ENCODE measurements at regions not wholly inside any gene's neighbourhood (a gene's known extent, or its start where the extent isn't known, plus 50 kb on each side); places are given as distances from the start of the nearest gene placed in this dataset.
"Not testable (repeated sequence)": the region's sequence is repeated elsewhere in the genome, so short reads cannot be mapped to it uniquely, and the experiment has no call there.

DNA sequence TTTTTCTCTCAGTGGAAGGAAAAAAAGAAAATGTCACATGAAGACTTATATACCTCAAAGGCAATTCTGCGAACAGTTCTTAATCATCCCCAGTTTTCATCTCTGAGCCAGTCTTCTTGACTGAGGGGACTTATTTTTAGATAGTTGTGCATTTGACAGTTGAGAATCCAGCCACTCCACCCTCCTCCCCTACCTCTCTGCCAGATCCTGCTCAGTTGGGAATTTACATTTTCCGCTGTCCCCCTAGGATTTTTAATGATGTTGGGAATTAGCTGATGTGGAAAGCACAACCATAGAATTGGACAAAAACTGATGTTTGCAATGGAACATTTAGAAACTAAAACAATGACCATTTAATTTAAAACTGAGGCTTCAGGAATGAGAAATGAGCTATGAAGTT, 194.3 kb upstream of the PIK3R1 start:
- DNase-seq: no peak

GRCh38 chr5:68020461-68020969, 195.0 kb upstream of the PIK3R1 start:
- DNase-seq: not testable (repeated sequence)

GRCh38 chr5:68015381-68016302, 199.9 kb upstream of the PIK3R1 start:
- no peak for DNase-seq

GRCh38 chr5:68012831-68013230, 202.7 kb upstream of the PIK3R1 start:
- no peak for DNase-seq

GRCh38 chr5:68012429-68012828, 203.1 kb upstream of the PIK3R1 start:
- DNase-seq: no peak

DNA sequence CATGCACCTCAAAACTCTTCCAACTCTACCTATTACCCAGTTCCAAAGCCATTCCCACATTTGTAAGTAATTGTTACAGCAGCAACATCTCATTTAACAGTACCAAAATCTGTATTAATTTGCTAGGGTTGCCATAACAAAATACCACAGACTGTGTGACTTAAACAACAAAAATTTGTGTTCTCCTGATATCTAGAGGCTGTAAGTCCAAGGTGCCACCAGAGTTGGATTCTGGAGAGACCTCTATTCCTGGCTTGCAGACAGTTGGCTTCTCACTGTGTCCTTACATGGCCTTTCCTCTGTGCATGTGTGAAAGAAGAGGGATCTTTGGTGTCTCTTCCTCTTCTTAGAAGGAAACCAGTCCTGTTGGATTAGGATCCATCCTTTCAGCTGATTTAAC, 203.8 kb upstream of the PIK3R1 start:
- no peak for DNase-seq

GRCh38 chr5:68011259-68011760, 204.2 kb upstream of the PIK3R1 start:
- no peak for DNase-seq

- DNase-seq: no peak
Observed at GRCh38 chr5:68010740-68011139, 204.8 kb upstream of the PIK3R1 start.

DNA sequence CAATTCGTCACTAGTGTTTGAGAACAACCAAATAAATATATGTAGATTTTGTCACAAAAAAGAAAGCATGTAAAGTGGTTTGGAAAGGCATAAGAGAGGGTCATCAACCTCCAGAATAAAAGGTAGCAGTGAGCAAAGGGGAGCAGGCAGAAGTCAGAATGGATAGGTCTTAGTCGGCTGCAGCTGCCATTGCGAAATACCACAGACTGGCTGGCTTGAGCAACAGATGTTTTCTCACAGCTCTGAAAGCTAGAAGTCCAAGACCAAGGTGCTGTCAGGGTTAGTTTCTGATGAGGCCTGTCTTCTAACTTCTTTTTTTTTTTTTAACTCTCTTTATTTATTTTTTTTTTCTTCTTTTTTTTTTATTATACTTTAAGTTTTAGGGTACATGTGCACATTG, 208.1 kb upstream of the PIK3R1 start:
- peak; percentile 77 to 79 for DNase-seq

GRCh38 chr5:68002836-68003235, 212.7 kb upstream of the PIK3R1 start:
- DNase-seq: peak; percentile 32 to 40

DNA sequence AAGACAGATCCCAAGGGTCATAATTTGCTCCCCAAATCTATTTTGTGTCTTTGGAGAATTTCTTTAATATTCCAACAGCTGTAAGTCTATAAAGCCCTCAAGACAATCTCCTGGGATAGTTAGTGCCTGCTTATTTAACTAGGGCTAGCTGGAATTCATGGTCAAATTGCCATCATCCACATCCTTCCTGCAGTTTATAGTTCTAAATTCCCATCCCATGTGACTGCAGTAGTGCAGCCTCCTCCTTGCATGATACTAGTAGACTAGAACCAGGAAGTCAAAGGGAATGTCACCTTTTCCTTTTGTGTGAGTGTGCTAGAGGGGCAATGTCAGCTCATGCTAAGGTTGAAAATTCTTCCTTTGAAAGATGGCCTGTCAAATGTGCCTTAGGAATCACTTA, 214.8 kb upstream of the PIK3R1 start:
- no peak for DNase-seq

DNA sequence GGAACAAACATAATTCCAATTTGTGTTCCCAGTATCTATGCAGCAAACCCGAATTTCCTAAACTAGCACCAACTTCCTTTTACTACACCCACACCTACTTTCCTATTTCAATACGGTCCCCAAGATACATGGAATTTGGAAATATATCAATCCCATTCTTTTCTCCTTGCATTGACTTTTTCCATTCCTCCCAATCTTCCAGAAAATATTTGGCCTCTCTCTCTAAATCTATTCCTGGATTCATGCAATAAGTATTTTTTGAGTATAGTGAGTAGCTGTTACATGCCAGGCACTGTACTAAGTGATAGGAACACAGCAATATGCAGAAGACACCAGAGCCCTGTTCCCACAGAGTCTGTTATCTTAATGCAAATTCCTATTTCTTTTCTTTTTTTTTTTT, 216.2 kb upstream of the PIK3R1 start:
- no peak for DNase-seq

- DNase-seq: peak; percentile 93 to 94
Observed at GRCh38 chr5:67998709-67999261, 216.8 kb upstream of the PIK3R1 start.

GRCh38 chr5:67997892-67998457, 217.6 kb upstream of the PIK3R1 start:
- no peak for DNase-seq

DNA sequence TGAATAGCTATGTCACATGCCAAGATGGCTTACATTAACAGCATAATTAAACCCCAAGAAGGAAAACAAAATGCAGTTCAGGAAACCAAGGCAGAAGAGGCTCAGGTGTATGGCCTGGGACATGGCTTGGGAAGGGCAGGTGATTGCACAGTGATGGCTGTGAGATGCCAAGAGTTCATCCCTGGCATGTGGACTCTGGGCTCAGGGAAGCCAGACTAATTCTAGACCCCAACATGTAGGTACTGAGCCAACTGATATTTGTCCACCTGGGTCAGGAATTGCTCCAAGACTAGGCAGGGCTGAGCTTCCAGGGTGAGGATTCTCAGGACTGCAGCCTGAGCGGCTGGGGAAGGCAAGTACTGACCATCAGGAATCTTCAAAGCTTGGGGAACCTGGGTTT, 218.4 kb upstream of the PIK3R1 start:
- DNase-seq: no peak

- no peak for DNase-seq
Observed at GRCh38 chr5:67996596-67996995, 219.0 kb upstream of the PIK3R1 start.

DNA sequence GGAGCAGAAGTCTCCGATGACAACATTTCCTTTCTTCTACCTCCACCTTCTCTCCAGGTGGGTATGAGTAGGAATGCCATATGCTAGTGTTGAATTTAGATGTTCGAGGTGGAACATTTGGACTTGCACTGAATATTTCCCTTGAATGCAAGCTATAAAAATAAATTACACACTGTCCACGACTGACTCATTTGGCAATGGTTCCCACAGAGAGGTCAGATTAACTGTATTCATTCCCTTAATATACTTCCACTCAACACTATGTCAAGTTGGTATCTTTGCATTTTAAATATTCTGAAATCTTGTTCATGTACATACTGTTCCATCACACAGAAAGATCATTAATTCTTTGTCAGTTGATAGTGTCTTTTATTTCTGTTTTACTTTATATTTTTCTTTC, 222.6 kb upstream of the PIK3R1 start:
- DNase-seq: no peak

GRCh38 chr5:67989456-67989855, 226.1 kb upstream of the PIK3R1 start:
- no peak for DNase-seq

DNA sequence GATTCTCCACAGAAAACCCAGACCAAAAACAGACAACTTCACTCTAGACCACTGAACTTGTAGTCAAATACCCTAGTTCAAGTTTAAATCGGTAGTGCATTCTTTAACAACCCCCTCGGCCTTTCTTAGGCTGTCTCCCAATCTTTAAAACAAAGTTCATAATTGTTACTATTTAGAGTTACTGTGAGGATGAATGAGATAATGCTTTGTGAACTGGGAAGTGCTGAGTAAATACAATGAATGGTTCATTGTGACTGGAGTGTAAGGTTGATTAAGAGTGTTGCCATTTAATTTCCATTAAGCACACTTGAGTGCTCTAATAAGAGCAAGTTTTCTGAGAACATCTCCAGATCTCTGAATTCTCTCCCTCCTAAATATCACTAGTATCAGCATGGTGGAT, 228.8 kb upstream of the PIK3R1 start:
- no peak for DNase-seq

DNA sequence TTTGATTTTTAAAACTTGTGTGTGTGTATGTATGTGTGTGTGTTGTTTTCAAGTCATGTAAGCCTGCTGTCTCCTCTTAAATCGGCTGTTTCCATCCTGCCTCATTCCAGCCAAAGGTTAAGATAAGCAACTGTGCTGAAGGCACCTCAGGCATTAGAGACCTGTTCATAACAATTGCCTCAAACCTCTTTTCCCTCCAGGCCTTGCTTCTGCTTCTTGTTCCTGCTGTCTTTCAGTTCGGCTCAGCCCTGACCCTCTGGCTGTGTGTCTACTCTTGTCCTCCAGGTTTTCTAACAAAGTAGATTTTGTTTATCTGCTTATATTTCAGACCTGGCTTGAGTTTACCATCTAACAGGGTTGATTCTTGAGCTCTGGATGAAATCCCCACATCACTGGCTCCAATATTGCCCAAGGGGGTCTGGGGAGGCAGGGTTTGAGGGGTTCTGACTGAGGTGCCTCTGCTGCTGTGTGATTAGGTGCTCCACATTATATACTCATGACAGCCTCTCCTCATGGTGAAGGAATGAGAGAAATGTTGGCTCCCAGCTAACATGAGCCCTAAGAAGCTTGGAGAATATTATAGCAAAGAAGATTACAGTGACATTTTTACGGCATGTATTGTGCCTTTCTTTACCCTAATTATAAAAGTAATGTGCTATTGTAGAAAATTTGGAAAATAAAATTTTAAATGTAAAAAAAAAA, 229.7 kb upstream of the PIK3R1 start:
- DNase-seq: no peak

DNA sequence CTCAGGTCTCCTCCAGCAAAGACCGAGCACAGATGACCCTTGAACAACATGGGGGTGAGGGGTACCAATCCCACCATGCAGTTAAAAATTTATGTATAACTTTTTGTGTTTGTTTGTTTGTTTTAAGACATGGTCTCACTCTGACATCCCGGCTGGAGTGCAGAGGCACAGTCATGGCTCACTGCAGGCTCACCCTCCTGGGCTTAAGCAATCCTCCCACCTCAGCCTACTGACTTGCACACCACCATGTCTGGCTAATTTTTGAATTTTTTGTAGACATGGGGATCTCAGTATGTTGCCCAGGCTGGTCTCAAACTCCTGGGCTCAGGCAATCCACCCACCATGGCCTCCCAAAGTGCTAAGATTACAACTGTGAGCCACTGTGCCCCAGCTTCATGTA, 231.0 kb upstream of the PIK3R1 start:
- peak in 1 of 2 donors; percentile 23 for DNase-seq

DNA sequence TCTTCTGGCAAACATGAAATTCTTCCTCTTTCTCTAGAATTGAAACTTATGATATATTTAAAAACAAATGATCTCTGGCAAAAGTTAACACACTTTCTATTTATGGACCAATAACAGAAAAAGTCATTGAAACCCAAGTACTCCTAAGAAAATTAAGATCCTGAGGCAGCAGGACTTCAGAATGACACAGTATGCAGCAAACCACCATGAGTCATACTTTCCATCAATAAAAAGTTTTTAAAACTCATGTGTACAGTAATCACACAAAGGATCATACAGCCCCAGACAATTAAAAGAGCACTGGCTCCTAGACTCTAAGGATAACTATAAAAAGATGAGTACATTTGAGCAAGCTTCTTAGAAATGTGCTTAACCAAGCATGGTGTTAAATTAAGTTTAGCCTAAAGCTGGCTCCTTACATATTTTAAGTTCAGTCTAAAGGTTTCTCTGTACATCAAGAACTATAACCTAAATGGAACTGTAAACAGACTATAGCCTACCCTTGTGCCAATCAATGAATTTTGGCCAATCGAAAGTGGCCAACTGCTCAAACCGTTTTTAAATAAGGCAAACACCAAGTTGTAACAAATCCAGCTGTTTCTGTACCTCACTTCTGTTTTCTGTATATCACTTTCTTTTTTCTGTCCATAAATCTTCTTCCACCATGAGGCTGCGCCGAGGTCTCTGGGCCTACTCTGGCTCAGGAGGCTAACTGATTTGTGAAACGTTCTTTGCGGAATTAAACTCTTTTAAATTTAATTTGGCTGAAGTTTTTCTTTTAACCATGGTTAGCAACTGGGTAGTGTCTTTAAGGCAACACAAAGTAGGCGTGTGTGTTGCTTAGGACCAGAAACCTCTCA, 232.1 kb upstream of the PIK3R1 start:
- peak; percentile 15 to 37 for DNase-seq

Measured in inflammatory macrophage (primary cell).